H1 (cell line): ENCODE measurements at regions not wholly inside any gene's neighbourhood (a gene's known extent, or its start where the extent isn't known, plus 50 kb on each side); places are given as distances from the start of the nearest gene placed in this dataset.

Experiments used
- ASH2L ChIP-seq: fragments of 200-600, 300-600 bp; sonication (generic); IDR thresholded peaks from one replicate; pipeline ENCODE4 v1.7.1; 2017; ENCODE audit warnings: low read length
- BRCA1 ChIP-seq: IDR thresholded peaks from 2 replicates; pipeline ENCODE4 v1.6.1; 2012; ENCODE audit warnings: low read depth, low read length, improper control_type of control experiment
- CHD7 ChIP-seq: fragments of 300-600 bp; sonication (generic); IDR thresholded peaks from 2 replicates; pipeline ENCODE4 v1.7.1; 2012; ENCODE audit warnings: low read length, moderate library complexity, mild to moderate bottlenecking, inconsistent platforms; ENCODE audit not compliant: insufficient replicate concordance
- RXRA ChIP-seq: IDR thresholded peaks from 2 replicates; pipeline ENCODE4 v1.6.1; 2011; ENCODE audit warnings: low read depth, mild to moderate bottlenecking, low read length, moderate library complexity; ENCODE audit not compliant: insufficient read depth
- SP2 ChIP-seq: IDR thresholded peaks from 2 replicates; pipeline ENCODE4 v1.6.1; 2012; ENCODE audit warnings: mild to moderate bottlenecking, low read length, inconsistent platforms
- SP4 ChIP-seq: IDR thresholded peaks from 2 replicates; pipeline ENCODE4 v1.6.1; 2012; ENCODE audit warnings: low read length, inconsistent platforms
- SRF ChIP-seq: IDR thresholded peaks from 2 replicates; pipeline ENCODE4 v1.6.1; 2011; ENCODE audit warnings: mild to moderate bottlenecking, low read depth, low read length, moderate library complexity
- TAF7 ChIP-seq: optimal IDR thresholded peaks from 2 replicates; pipeline ENCODE3; 2011; ENCODE audit warnings: low read depth, mild to moderate bottlenecking, inconsistent platforms, low read length, moderate library complexity, borderline replicate concordance

GRCh38 chr12:116427200-116427930 lies 131.8 kb upstream of the MAP1LC3B2 start (continued):
- no peak for TF ChIP-seq CHD7
- TF ChIP-seq SP2, result no peak
- TF ChIP-seq SRF, result no peak
- TF ChIP-seq BRCA1, result no peak
- no peak for TF ChIP-seq TAF7
- TF ChIP-seq RXRA, result 0 out of 2 replicates have a peak, but pooled peaks have one; percentile 54
- TF ChIP-seq ASH2L, result peak; percentile 95
- TF ChIP-seq SP4, result no peak; the same call in 1 of the 2 replicates
